Uterus (tissue), 2 donors: ENCODE measurements at regions not wholly inside any gene's neighbourhood (a gene's known extent, or its start where the extent isn't known, plus 50 kb on each side); places are given as distances from the start of the nearest gene placed in this dataset.

Experiments
- CTCF ChIP-seq, 4 experiments: fragments of 200-600 bp in 2 of 4; fragments of 450-650 bp in 2 of 4; sonication (generic) in 2 of 4; IDR thresholded peaks; one replicate each; pipeline ENCODE4 v1.5.1; 2016 to 2019; ENCODE audit warnings: antibody characterized with exemption in 4 of 4, mild to moderate bottlenecking in 2 of 4, moderate library complexity in 1 of 4
- POLR2A ChIP-seq, 2 donors: fragments of 450-650 bp; IDR thresholded peaks; one replicate each; pipeline ENCODE4 v1.6.1; 2016; ENCODE audit warnings: antibody characterized with exemption in 2 of 2, mild to moderate bottlenecking in 1 of 2, moderate library complexity in 1 of 2

GRCh38 chr9:23243523-23243922, 582.5 kb downstream of the ELAVL2 start:
- TF ChIP-seq CTCF (IDR thresholded peaks at IDR 0.05) (no peak), POLR2A (IDR thresholded peaks at IDR 0.05) (no peak)
